Activated CD8-positive, alpha-beta memory T cell treated with anti-CD3 and anti-CD28 coated beads, Interleukin-2, amount 50 U/mL, for 48 hours (primary cell): ENCODE measurements at regions not wholly inside any gene's neighbourhood (a gene's known extent, or its start where the extent isn't known, plus 50 kb on each side); places are given as distances from the start of the nearest gene placed in this dataset.
"Not testable (repeated sequence)": the region's sequence is repeated elsewhere in the genome, so short reads cannot be mapped to it uniquely, and the experiment has no call there.

Experiments
- DNase-seq: peaks from one replicate; pipeline ENCODE4 v3.0.0-alpha.2; 2020

DNA sequence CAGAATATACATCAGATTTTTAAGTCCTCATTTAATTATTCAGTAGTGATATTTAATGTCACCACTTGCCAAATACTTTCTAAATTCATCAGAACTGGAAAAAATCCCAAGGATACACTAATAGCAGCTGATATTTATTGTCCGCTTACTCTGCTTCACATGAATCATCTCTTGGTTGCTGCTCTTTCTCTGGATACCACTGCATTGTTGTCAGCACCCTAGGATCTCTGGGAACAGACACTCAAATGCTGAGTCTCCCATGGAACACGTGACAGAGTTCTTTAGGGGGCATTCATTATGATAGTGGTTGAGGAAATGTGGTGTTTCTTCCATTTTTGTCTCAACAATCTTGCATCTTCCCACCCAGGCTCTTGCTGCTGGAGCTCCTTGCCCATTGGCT, 318.0 kb downstream of the RFPL4B start:
- DNase-seq, result no peak

DNA sequence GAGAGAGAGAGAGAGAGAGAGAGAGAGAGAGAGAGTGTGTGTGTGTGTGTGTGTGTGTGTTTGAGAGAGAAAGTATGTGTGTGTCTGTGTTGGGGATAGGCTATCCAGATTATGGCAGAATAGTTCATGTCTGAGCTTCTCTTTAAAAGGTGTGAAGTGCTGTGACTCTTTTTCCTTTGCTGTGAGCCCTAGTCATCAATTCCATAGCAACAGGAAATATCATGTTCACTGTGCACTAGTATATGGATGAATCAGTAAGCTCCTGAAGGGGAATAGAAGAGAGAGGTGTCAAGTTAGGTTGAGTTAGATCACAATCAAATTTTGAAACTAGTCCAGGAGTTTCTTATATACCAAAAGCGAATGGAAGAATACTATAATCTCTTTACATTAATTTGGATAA, 318.7 kb downstream of the RFPL4B start:
- no peak for DNase-seq

DNA sequence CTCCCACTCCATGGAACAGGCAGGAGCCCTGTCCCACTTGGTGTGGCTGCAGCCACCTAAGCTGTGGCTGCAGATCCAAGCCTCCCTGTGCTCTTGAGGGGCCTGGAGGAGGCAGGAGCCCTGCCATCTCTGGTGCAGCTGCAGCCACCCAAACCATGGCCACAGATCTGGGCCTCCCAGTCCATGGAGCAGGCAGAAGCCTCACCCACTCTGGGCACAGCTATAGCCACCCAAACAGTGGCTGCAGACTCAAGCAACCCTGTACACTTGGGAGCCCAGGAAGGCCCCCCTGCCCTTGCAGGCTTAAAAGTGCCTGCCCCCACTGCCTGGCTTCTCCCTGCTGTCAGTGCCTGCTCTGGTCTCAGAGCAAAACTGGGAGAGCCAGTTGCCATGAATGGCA, 320.3 kb downstream of the RFPL4B start:
- no peak for DNase-seq

DNA sequence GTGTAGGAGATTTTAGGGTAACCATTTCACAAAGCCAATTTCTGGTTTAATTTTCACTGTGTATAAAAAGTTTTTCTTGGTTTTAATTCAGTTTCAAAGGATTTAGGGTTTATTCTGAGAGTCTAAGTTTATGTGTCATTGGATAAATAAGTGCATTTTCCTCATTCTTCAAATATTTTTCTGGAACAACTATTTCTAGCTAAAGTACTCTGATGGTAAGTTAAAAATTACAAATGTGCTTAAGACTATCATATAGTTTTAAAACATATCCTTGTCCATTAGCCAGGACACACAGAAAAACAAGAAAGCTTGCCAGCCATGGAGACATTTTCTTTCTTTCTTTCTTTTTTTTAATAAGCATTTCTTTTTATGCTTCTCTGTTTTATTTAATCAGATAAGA, 333.0 kb downstream of the RFPL4B start:
- no peak for DNase-seq

DNA sequence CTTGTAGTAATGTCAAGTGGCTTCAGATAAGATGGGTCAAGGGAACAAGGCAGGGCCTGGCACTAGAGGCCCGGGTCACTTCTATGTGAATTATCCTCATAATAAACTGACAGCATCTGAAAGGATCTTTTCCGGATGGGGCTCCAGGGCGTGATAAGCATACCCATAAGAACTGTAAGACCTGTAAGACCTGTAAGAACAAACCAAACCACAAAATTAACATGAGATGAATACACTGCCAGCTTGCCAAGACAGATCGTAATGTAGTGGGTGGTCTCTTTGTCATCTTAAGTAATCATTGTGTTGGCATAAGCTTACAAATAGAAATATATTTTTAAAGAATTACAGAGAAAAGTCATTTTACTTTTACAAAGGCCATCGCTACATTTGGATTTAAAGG, 334.9 kb downstream of the RFPL4B start:
- DNase-seq, result no peak

DNA sequence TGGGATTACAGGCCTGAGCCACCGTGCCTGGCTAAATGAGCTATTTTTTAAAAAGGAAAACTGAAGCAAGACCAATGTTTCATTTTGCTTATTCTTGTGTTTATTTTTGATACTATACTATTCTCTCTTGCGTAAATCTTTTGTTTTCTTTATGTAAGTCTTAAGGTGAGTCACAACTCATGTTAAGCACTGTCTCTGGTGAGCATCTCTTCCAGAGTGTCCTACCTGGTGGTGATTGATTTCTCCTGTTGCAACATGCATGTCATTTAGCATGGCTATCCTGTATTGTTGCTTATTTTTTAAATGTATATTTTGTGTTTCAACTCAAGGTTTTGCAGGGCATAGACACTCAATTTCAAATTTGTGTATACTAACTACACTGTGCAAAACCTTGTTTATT, 336.0 kb downstream of the RFPL4B start:
- DNase-seq, result no peak

DNA sequence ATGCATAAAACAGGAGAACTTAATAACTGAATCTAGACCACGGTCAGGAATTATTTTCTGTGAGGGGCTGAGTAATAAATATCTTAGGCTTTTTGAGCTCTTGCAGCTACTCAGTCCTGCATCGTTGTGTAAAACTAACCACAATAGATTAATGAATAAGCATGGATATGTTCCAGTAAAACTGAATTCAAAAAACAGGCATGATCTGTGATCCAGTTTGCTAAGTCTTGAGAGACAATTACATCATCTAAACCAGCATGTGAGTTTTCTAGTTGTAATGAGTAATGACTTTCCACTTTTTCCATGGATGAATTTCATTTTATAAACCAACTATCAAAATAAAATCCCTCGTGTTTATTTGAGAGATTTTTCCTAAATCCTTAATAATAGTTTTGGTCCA, 336.8 kb downstream of the RFPL4B start:
- DNase-seq, result no peak

DNA sequence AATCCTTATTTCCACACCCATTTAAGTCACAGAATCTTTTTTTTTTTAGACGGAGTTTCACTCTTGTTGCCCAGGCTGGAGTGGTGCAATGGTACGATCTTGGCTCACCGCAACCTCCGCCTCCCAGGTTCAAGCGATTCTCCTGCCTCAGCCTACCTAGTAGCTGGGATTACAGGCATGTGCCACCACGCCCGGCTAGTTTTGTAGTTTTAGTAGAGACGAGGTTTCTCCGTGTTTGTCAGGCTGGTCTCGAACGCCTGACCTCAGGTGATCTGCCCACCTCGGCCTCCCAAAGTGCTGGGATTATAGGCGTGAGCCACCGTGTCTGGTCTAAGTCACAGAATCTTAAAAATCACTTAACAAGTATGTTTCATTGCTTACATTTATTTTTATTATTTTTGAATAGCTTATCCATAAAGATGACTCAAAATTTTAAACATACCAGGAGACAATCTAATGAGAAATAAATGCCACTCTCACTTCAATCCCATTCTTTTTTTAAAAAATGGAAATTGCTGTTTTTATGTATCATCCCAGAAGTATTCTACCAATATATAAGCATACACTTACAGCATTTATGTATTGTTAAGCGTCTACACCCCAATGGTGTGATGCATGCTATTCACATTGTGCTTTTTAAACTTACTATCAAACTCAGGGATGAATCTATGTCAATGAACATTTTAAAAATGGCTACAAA, 338.5 kb downstream of the RFPL4B start:
- DNase-seq, result not testable (repeated sequence)

DNA sequence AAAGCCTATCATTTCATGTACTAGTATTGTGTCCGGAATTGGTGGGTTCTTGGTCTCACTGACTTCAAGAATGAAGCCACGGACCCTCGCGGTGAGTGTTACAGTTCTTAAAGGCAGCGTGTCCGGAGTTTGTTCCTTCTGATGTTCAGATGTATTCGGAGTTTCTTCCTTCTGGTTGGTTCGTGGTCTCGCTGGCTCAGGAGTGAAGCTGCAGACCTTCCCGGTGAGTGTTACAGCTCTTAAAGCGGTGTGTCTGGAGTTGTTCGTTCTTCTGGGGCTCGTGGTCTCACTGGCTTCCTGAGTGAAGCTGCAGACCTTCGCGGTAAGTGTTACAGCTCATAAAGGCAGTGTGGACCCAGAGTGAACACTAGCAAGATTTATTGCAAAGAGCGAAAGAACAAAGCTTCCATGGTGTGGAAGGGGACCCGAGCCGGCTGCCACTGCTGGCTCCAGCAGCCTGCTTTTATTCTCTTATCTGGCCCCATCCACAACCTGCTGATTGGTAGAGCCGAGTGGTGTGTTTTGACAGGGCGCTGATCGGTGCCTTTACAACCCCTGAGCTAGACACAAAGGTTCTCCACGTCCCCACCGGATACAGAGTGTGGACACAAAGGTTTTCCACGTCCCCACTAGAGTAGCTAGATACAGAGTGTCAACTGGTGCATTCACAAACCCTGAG, 341.5 kb downstream of the RFPL4B start:
- DNase-seq, result not testable (repeated sequence)

DNA sequence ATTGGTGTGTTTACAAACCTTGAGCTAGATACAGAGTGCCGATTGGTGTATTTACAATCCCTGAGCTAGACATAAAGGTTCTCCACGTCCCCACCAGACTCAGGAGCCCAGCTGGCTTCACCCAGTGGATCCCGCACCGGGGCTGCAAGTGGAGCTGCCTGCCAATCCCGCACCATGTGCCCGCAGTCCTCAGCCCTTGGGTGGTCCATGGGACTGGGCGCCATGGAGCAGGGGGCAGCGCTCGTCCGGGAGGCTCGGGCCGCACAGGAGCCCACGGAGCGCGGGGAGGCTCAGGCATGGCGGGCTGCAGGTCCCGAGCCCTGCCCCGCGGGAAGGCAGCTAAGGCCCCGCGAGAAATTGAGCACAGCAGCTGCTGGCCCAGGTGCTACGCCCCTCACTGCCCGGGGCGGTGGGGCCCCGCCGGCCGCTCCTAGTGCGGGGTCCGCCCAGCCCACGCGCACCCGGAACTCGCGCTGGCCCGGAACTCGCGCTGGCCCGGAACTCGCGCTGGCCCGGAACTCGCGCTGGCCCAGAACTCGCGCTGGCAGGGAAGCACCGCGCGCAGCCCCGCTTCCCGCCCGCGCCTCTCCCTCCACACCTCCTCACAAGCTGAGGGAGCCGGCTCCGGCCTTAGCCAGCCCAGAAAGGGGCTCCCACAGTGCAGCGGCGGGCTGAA, 342.2 kb downstream of the RFPL4B start:
- not testable (repeated sequence) for DNase-seq

DNA sequence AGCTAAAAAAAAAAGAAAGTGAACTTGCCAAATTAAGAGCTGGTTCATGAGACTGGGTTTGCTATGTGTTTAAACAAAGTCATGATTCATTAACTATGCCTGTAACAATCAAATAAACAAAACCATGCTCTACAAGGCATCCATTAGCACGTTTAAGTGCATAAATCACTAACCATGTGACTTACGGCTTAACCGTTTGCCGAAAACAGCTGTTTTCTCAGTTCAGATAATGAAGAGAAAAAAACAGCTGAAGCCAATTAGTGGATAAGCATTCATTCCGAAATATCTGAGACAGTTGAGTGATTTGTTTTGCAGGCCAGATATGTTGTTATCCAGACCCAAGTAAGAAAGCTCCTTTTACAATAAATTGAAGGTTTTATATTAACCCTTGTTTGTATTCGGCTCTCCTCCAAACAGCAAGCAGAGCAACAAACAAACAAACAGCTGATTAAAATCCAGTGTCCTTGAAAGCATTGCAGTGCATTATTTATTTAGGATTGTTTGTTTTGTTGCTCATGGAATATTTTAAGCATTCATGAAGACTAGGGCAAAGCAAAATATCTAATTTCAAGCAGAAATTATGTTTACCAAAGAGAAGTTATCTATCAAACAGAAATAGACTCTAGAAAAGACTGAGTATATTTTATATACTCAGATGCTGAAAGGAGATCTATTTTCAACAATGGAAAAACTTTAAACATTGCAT, 343.5 kb downstream of the RFPL4B start:
- DNase-seq, result no peak

DNA sequence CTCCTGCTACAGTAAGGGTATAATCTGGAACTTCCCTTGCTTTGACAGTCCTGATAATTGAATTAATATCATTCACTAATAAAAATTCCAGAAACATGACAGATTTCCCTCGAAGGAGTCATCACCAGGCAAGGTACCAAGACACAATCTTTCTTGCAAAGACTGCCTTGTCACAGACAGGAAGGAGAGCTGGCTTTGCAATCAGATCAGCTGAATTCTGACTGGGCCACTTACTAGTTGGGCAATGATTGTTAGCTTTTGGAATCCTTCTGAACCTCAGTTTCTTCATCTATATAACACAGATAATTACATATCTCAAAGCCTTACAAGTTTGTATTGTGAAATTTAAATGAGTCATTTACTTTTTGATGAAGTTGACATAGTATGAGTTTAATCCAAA, 344.2 kb downstream of the RFPL4B start:
- no peak for DNase-seq

DNA sequence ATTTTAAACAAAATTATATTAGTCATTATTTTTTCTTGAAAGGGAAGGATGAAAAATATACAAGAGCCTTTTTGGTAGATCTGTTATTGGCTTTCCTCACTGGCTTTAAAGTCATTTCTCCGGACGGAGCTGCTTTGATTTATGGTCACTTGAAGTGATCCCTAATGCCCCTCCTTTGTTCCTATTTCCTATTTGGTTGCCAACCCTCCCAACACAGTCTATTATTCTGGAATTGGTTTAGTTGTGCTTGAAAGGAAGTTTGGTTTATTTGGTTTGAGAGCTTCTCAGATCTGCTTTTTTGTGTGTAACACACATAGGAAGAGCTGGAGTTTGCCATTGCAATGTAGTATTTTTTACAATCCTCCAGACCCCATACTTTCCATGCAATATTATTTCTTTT, 347.9 kb downstream of the RFPL4B start:
- no peak for DNase-seq

DNA sequence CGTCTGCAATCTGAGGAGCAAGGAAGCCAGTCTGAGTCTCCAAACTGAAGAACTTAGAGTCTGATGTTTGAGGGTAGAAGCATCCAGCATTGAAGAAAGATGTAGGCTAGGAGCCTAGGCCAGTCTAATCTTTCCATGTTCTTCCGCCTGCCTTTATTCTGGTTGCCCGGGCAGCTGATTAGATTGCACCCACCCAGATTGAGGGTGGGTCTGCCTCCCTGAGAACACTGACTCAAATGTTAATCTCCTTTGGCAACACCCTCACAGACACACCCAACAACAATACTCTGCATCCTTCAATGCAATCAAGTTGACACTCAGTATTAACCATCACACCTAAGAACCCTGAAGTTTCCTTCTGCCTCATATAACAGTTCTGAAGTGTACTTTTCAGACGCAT, 350.1 kb downstream of the RFPL4B start:
- no peak for DNase-seq

DNA sequence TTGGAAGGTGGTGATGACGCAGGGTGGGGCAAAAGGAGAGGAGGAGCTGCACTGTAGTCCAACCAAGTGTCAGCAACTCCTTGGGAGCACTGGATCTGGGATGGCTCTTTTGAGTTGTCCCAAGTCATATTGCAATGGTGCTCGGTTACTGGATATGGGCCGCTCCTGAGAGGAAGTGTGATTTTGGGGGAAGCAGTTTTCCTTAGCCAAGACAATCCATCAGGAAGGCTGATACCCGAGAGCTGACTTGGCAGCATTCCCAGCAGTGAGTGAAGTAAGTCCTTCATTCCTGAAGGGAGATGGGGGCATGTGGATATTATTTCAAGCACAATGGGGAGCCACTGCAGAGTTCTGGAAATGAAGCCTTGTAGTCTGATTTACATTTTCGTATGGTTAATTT, 354.1 kb downstream of the RFPL4B start:
- DNase-seq, result no peak

DNA sequence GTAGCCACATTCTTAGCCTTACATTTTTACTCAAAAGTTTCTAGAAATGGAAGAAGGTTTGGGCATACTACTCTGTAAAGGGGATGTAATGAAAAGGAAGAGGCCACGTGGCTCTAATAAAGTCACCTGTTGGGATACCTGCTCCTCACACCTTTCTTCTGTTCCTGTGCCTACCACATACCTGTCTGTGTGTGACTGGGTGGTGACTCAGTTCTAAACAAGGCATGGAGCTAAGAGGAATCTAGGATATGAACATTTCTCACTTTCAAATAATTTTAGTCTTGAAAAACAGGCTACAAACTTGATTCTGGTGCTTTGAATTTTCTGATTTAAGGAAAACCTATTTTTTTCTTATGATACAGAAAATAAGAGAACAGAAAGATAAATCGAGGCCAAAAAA, 363.6 kb downstream of the RFPL4B start:
- DNase-seq, result no peak

DNA sequence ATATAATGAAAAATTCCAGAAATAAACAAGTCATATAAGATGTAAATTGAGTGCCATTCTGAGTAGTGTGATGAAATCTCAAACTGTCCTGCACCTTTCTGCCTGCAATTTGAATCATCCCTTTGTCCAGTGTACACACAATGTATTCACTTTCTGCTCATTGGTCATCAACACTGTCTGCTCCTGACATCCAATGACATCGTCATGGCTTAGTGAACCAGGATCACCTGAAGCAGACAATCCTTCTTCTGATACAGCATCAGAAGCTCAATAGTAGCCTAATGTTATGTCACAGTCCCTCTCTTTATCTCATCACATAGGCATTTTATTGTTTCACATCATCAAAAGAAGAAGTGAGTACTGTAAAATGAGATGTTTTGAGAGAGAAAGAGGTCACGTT, 366.3 kb downstream of the RFPL4B start:
- DNase-seq, result no peak

DNA sequence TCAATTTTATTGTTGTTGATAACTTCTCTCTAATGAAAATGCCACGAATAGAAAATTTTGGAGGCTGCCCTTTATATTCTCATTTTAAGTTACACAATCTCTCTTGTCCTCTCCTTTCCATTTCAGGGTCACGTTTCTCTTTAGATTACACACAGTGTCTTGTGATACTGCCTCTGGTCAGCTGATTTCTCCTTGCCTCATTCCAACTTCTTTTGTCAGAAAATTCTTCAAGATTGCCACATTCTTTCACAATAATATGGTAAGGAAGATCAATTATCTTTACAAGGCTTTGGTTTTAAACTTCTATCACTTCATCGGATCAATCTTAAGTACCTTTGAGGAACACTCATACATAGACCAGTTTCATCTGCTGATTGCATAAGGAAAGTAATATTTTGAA, 370.3 kb downstream of the RFPL4B start:
- no peak for DNase-seq

DNA sequence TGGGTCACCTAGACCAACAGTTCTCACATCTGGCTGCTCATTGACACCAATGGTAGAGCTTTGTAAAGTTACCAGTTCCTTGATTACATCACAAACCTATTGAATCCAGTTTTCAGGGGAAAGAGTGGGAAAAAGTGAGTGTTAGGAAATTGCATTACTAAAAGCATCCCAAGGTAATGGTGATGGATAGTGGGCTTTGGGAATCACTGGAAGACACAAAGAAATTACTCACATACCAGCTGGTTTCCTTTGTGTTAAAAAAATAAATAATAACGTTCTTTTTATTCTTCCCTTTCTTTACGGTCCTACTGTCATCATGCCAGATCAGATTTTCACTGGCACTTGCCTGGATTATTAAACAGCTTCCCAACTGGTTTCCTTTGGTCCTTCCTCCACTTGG, 370.7 kb downstream of the RFPL4B start:
- no peak for DNase-seq

DNA sequence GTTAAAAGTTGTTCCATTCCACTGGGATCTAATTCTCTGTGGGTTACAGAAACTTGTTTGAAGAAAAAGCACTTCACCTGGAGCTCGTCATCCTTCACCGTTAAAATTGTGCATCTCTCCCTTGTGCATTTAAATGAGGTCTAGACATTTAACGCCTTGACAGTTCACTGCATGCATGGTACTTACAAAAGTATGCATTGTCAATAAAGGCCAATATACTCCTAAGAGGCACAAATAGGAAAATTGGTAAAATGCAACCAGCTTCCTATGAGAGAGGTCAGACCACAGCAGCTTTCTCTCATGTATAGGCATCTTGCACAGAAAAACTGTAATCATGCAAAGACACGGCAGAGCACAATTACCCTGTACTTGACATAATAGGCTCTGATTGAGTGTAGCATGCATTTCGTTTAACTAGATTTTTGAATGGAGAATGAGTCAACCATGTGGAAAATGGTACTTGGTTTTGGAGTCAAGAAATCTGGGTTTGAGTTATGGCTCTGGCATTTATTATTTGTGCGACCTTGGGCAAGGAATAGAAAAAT, 378.5 kb downstream of the RFPL4B start:
- no peak for DNase-seq

DNA sequence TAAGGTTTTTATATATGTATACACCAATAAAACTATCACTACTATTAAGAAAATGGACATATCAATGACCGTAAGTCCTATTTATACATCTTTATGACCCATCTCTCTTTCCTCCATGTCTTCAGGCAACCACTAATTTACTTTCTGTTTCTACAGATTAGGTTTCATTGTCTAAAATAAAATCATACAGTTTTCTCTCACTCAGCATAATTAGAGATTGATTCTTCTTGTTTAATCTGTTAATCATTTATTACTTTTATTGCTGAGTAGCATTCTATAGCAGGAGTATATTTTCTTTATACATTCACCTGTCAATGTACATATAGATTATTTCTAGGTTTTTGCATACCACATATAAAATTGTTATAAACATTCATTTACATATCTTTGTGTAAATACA, 388.0 kb downstream of the RFPL4B start:
- no peak for DNase-seq

DNA sequence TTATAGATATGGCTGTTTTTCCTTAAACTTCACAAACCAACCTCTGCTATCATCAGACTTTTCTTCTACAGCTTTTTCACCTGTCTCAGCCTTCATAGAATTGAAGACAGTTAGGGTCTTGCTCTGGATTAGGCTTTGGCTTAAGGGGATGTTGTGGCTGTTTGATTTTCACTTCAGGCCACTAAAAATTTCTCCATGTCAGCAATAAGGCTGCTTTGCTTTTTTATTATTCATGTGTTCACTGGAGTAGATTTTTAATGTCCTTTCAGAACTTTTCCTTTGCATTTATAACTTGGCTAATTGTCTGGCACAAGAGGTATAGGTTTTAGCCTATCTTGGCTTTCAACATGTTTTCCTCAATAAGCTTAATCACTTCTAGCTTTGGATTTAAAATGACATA, 392.6 kb downstream of the RFPL4B start:
- DNase-seq, result no peak

DNA sequence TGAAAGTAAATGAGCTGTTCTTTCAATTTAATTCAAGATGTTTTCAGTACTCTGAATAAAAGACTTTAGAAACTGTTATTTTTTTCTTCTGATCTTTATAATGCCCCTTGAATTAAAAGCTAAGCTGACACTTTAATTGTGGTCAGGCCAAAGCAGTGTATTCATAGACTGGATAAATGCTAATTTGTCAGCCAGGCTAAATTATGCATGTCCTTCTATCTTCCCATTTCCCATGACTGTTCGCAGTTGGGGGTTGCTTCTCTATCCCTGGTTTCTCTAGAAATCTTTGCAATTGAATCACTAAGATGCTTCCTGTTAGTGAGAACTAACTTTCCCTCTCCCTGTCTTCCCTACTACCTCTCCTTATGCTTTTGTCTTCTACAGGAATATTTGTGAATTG, 396.2 kb downstream of the RFPL4B start:
- no peak for DNase-seq

DNA sequence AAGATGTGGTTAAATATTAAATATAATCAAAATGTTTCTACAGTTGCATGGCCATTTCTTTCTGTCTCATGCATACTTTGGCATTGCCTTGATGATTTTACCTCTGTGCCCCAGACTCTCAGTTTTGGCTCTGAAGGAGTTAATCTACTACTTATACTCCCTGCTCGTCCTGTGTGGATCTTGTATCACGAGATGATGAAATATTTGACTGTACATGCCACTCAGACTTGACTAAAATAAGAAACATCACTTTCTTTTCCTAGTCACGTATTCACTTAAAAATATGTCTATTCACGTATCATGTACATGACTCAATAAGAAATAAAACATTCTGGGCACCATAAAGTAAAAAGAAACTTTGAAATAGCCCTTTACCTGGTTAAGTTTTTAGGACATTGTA, 397.7 kb downstream of the RFPL4B start:
- no peak for DNase-seq
